ENCODE measurements at regions not wholly inside any gene's neighbourhood (a gene's known extent, or its start where the extent isn't known, plus 50 kb on each side); places are given as distances from the start of the nearest gene placed in this dataset.

DNA sequence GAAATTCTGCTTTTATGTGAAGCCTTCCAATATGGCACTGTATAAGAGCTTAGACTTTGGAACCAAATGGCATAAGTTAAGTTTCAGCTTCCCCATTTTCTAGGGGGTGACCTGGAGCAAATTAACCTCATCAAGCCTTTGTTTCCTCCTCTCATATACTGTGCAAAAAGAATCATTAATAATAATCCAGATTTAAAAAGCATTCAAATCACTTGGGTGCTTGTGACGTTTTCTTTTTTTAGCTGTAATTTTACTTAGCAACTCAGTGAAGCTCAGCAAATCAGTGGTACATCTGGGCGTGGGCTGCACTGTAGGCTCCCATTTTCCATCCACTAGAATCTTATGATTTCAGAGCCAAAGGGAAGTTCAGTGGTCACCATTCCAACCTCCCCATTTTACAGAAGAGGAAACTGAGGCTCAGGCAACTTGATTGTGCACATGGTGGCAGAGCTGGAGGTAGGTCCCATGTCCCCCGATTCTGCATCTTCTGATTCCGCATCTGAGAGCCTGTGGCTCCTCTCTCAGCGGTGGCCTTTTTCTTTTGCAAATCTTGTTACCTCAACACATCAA lies 131.2 kb downstream of the SNAPC1 start:
- no peak overlapping the region for H3K27ac ChIP-seq
- TF ChIP-seq, protein P1, sequence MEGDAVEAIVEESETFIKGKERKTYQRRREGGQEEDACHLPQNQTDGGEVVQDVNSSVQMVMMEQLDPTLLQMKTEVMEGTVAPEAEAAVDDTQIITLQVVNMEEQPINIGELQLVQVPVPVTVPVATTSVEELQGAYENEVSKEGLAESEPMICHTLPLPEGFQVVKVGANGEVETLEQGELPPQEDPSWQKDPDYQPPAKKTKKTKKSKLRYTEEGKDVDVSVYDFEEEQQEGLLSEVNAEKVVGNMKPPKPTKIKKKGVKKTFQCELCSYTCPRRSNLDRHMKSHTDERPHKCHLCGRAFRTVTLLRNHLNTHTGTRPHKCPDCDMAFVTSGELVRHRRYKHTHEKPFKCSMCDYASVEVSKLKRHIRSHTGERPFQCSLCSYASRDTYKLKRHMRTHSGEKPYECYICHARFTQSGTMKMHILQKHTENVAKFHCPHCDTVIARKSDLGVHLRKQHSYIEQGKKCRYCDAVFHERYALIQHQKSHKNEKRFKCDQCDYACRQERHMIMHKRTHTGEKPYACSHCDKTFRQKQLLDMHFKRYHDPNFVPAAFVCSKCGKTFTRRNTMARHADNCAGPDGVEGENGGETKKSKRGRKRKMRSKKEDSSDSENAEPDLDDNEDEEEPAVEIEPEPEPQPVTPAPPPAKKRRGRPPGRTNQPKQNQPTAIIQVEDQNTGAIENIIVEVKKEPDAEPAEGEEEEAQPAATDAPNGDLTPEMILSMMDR (conservative IDR thresholded peaks at IDR 0.05), result no peak

DNA sequence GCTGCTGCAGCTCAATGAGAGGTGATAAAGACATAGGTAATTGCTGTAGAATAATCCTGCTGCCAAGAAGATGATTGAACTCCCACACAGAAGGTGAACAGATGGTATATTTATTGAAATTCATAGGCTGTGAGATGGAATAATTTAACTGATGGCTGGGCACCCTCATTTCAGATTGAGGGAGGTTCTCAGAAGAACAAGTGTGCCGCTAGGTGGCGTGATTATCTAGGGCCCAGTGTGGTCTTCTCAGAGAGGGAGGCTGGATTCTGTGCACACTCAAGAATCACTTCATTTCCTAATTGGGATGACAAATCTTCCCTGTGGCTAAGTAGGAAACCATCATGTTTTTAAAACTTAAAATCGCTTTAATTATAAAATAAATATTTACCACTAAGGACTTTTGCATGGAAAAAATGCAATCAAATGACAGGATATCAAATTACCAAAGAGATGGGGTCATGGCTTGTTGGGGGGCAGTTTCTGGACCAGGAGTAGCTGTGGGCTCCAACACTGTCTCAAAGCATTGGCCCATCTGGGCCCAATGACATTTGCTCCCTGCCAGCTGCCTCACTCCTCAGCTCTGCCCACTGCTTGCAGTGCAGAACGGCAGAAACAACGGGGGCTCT lies 132.3 kb downstream of the SNAPC1 start:
- H3K27ac ChIP-seq, result no peak overlapping the region
- TF ChIP-seq, protein P1 (conservative IDR thresholded peaks at IDR 0.05), result peak; percentile 90

DNA sequence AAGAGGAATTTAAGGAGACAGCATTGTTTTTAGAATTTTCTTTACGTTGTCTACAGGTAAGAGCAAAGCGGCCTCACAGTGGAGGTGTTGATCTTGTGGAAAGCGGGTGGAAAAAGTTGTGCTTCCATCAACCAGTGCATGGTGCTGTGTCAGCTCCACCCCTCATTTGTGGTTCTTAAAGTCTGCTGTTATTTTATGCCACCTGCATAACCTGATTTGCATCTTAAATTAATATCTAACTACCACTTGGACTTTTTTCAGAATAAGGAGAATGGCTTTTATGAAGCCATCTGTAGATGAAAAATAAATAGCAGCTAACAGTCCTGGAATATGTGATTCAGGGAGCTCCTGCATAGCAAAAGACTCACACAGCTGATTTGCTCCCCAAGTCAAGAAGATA lies 135.1 kb downstream of the SNAPC1 start:
- TF ChIP-seq, protein P1 (conservative IDR thresholded peaks at IDR 0.05), result no peak
- H3K27ac ChIP-seq, result no peak overlapping the region

DNA sequence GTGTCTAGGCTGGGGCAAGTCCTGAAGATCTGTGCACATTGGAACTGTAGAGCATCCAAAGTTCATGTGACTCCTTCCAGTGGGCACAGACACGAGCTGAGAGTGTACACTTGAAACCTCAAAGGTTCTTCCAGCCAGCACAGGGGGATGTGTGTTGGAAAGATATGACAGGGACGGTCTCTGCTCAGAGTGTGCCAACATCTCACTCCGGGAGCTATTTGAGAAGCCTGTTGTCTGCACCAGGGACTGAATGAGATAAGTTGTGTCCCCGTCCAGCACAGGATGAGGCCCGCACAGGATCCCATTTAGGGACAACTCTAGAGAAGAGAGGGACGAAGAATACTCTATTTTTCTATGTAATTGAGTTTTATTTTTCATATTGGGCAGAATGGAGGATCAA lies 136.3 kb downstream of the SNAPC1 start:
- no peak overlapping the region for H3K27ac ChIP-seq
- TF ChIP-seq, protein P1 (conservative IDR thresholded peaks at IDR 0.05), result no peak

DNA sequence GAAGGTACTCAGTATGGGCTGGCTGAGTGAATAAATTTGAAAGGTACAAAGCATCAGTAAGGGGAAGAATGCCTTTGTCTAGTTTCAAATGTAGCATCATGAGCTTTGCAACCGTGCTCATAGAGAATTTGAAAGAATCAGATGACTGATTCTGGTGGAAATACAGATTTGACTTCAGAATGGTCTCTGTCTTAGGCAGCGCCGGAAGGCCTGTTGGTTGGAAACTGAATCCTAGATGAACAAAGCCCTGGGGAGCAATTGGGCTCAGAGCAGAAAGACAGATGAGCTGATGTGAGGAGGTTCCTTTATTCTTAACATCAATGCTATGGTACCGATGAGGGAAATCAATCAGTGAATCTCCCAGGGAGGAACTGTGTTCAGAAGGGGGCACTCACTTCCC lies 137.3 kb downstream of the SNAPC1 start:
- H3K27ac ChIP-seq, result no peak overlapping the region
- TF ChIP-seq, protein P1 (conservative IDR thresholded peaks at IDR 0.05), result no peak

DNA sequence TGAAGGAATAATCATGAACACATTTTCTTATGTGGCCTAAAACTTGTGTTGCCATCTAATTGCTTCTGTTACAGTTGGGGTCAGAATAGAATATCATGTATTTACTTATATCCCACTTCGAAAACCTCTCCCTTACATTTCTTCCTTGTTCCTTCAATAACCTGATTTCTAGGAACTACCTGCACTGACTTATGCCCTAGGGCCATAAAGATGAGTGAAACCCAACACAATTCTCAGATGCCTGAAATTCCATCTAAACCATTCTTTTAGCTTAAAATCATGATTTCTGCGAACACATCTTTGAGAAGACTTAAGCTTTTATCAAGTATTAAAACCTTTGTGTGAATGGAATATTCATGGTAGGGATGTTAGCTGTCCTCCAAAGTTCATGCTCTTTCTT lies 142.7 kb downstream of the SNAPC1 start:
- TF ChIP-seq, protein P1 (conservative IDR thresholded peaks at IDR 0.05), result no peak
- no peak overlapping the region for H3K27ac ChIP-seq

DNA sequence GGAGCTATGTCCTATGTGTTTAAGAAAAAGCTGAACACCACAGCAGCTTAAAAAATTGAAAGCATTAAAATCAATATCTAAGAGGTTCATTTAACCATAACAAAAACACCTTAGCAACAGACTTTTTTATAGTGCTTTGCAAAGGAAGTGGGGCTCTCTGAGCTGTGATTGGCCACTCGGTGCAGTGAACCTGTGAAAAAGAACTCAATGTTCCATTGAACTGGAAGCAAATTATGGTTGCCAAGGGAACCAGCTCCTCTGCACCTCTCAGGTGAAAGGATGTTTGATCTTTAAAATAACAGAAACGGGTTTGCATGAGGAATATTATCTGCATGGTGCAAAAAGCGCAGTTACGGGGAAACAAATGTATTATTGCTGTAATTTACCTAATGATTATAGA lies 149.4 kb downstream of the SNAPC1 start:
- TF ChIP-seq, protein P1 (conservative IDR thresholded peaks at IDR 0.05), result no peak
- no peak overlapping the region for H3K27ac ChIP-seq

Measured in VCaP (cell line).